MM.1S (cell line): ENCODE measurements at regions not wholly inside any gene's neighbourhood (a gene's known extent, or its start where the extent isn't known, plus 50 kb on each side); places are given as distances from the start of the nearest gene placed in this dataset.

ENCODE experiments used
- DNase-seq: peaks from one replicate; pipeline ENCODE4 v3.0.0-alpha.2; 2015
- H2AFZ ChIP-seq: fragments of 300-600 bp; sonication (generic); 2 replicates; pipeline ENCODE4 v1.6.0; 2016; ENCODE audit warnings: antibody characterized with exemption, low read length
- H3F3A ChIP-seq: fragments of 300-600 bp; sonication (generic); 2 replicates; pipeline ENCODE4 v1.6.1; 2016; ENCODE audit warnings: mild to moderate bottlenecking, antibody characterized with exemption, low read length, moderate library complexity, mixed read lengths; ENCODE audit not compliant: insufficient read depth
- H3K27ac ChIP-seq: fragments of 300-600 bp; sonication (generic); 2 replicates; pipeline ENCODE4 v1.5.1; 2016; ENCODE audit warnings: mild to moderate bottlenecking, low read length
- H3K27me3 ChIP-seq: fragments of 300-600 bp; sonication (generic); replicated peaks from 2 replicates; pipeline ENCODE4 v1.6.0; 2016; ENCODE audit warnings: low read length; ENCODE audit not compliant: insufficient read depth
- H3K36me3 ChIP-seq: fragments of 300-600 bp; sonication (generic); replicated peaks from 2 replicates; pipeline ENCODE4 v1.6.1; 2016; ENCODE audit warnings: mild to moderate bottlenecking, low read length, mixed read lengths; ENCODE audit not compliant: insufficient read depth
- H3K4me1 ChIP-seq: fragments of 300-600 bp; sonication (generic); 2 replicates; pipeline ENCODE4 v1.6.1; 2016; ENCODE audit warnings: low read length, mixed read lengths
- H3K4me2 ChIP-seq: fragments of 300-600 bp; sonication (generic); 2 replicates; pipeline ENCODE4 v1.6.0; 2016; ENCODE audit warnings: low read depth, low read length
- H3K4me3 ChIP-seq: fragments of 300-600 bp; sonication (generic); 2 replicates; pipeline ENCODE4 v1.5.1; 2016; ENCODE audit warnings: low read length, mixed read lengths
- H3K79me2 ChIP-seq: fragments of 300-600 bp; sonication (generic); 2 replicates; pipeline ENCODE4 v1.6.1; 2016; ENCODE audit warnings: mixed run types, low read length, mixed read lengths
- H3K9ac ChIP-seq: fragments of 300-600 bp; sonication (generic); 2 replicates; pipeline ENCODE4 v1.6.1; 2016; ENCODE audit warnings: low read length, mixed read lengths
- H3K9me2 ChIP-seq: fragments of 300-600 bp; sonication (generic); replicated peaks from 2 replicates; pipeline ENCODE4 v1.6.1; 2016; ENCODE audit warnings: mild to moderate bottlenecking, low read length, mixed read lengths; ENCODE audit not compliant: insufficient read depth
- H3K9me3 ChIP-seq: fragments of 300-600 bp; sonication (generic); replicated peaks from 2 replicates; pipeline ENCODE4 v1.6.1; 2016; ENCODE audit warnings: mild to moderate bottlenecking, low read length, mixed read lengths; ENCODE audit not compliant: insufficient read depth
- H4K20me1 ChIP-seq: fragments of 300-600 bp; sonication (generic); 2 replicates; pipeline ENCODE4 v1.6.1; 2016; ENCODE audit warnings: mild to moderate bottlenecking, low read length, moderate library complexity, mixed read lengths; ENCODE audit not compliant: insufficient read depth
- CTCF ChIP-seq: fragments of 300-600 bp; sonication (generic); IDR thresholded peaks from 2 replicates; pipeline ENCODE4 v1.5.1; 2016; ENCODE audit warnings: antibody characterized with exemption, low read length, mixed read lengths
- EZH2 ChIP-seq: fragments of 300-600 bp; sonication (generic); optimal IDR thresholded peaks from 2 replicates; pipeline ENCODE3; 2017; ENCODE audit warnings: low read depth, mild to moderate bottlenecking, antibody characterized with exemption, low read length, mixed read lengths
- EZH2phosphoT487 ChIP-seq: fragments of 300-600 bp; sonication (generic); IDR thresholded peaks from 2 replicates; pipeline ENCODE4 v1.6.1; 2018; ENCODE audit warnings: antibody characterized with exemption, low read length

DNA sequence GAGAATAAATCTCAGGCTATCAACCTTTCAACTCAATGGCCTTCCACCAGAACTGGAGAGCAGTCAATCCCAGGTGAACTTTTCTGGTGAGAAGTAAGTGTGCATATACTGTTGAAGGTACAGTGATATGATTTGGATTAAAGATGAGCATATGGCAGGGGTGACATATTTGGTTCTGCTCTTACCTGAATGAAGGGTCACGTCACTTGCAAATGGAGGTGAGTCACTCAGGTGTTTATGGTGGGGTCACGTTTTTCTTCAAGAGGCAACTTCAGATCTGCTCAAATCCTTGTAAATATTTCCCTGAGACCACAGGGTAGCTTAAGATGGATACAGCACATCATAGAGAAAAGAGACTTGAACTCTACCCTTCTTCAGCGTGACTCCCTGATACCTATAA is 143.2 kb downstream of the BRMS1L start:
- TF ChIP-seq CTCF (no peak), EZH2 (no peak), EZH2phosphoT487 (no peak)
- Histone ChIP-seq H3K79me2 (no peaks in the 10 kb centered on the region), H3K9me3 (no peaks in the 10 kb centered on the region), H3K4me1 (no peaks in the 10 kb centered on the region), H3K4me2 (no peak overlapping the region), H3K36me3 (no peaks in the 10 kb centered on the region), H2AFZ (no peak overlapping the region), H3K27me3 (no peaks in the 10 kb centered on the region), H3F3A (no peaks in the 10 kb centered on the region), H3K9me2 (no peaks in the 10 kb centered on the region), H4K20me1 (no peaks in the 10 kb centered on the region), H3K9ac (no peak overlapping the region), H3K27ac (no peak overlapping the region), H3K4me3 (no peak overlapping the region)
- no peak for DNase-seq

DNA sequence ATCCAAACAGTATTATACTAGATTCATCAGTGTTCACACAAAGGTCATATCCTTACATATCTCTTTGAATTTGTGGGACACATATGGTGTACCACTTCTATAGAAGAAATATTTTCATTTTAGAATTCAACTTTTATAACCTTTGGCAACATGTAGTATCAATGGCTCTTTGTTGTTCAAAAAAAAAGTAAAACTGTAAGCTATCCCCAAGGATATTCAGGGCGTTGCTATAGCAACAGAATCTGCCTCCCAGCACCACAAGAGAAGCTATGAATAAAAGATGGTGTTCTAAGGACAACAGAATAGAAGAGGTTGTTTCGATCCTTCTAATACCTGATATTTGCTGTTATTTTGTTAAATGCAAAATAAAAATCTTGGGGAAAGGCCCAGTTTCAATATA is 139.3 kb downstream of the BRMS1L start:
- no peak for DNase-seq
- Histone ChIP-seq H3K4me1 (no peaks in the 10 kb centered on the region), H3K79me2 (no peaks in the 10 kb centered on the region), H4K20me1 (no peaks in the 10 kb centered on the region), H3K27ac (no peak overlapping the region), H2AFZ (no peak overlapping the region), H3F3A (no peaks in the 10 kb centered on the region), H3K27me3 (no peaks in the 10 kb centered on the region), H3K4me3 (no peak overlapping the region), H3K9ac (no peak overlapping the region), H3K36me3 (no peaks in the 10 kb centered on the region), H3K9me3 (no peaks in the 10 kb centered on the region), H3K4me2 (no peak overlapping the region), H3K9me2 (no peaks in the 10 kb centered on the region)
- no peak for TF ChIP-seq EZH2

DNA sequence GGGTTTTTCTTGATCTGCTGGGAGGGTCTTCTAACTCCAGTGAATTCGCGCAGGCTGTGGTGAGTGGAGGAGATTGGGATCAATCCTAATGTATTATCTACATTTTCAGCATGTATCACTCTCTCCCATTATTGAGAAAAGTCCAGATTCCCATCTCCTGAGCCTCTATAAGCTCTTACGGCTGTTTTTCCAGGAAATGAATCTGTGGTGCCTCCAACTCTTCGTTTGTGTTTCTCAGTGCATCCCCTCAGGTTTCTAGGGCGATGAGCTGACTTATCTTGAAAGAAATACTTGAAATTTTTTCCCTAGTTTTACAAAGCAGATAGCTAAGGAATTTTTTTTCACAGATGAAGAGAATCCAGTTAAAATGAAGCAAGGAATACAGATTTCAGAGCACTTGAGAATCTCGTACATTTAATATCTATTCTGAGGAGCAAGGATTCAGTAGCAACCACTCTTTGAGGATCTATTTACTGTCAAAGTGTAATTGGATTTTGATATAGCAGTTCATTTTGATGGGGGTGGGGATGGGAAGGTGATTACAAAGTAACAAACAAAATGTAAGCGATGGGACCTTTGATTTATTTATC is 138.7 kb downstream of the BRMS1L start:
- no peaks in the 10 kb centered on the region for H3K9me3 ChIP-seq
- no peaks in the 10 kb centered on the region for H3K79me2 ChIP-seq
- no peak for DNase-seq
- H3K4me1 ChIP-seq = no peaks in the 10 kb centered on the region
- no peak overlapping the region for H3K27ac ChIP-seq
- H3K27me3 ChIP-seq = no peaks in the 10 kb centered on the region
- no peaks in the 10 kb centered on the region for H3F3A ChIP-seq
- no peak for TF ChIP-seq CTCF
- no peak for TF ChIP-seq EZH2phosphoT487
- no peaks in the 10 kb centered on the region for H3K36me3 ChIP-seq
- H3K9me2 ChIP-seq = no peaks in the 10 kb centered on the region
- H3K9ac ChIP-seq = no peak overlapping the region
- no peak overlapping the region for H2AFZ ChIP-seq
- no peaks in the 10 kb centered on the region for H4K20me1 ChIP-seq
- no peak overlapping the region for H3K4me3 ChIP-seq
- H3K4me2 ChIP-seq = no peak overlapping the region

GRCh38 chr14:35963209-35963608 is 137.1 kb downstream of the BRMS1L start:
- no peak overlapping the region for H2AFZ ChIP-seq
- no peak for DNase-seq

More at GRCh38 chr14:35963209-35963608, 137.1 kb downstream of the BRMS1L start:
- Histone ChIP-seq H3K36me3 (no peaks in the 10 kb centered on the region), H3F3A (no peaks in the 10 kb centered on the region), H3K4me1 (no peaks in the 10 kb centered on the region), H3K27ac (no peak overlapping the region), H3K4me3 (no peak overlapping the region), H3K9me2 (no peaks in the 10 kb centered on the region), H3K27me3 (no peaks in the 10 kb centered on the region), H3K79me2 (no peaks in the 10 kb centered on the region), H3K9me3 (no peaks in the 10 kb centered on the region), H4K20me1 (no peaks in the 10 kb centered on the region), H3K9ac (no peak overlapping the region), H3K4me2 (no peak overlapping the region)
- TF ChIP-seq CTCF = 0 out of 2 replicates have a peak, but pooled peaks have one; percentile 10
- no peak for TF ChIP-seq EZH2phosphoT487
